Stimulated activated CD8-positive, alpha-beta memory T cell treated with anti-CD3 and anti-CD28 coated beads, Interleukin-7, amount 100 ng/mL, for 48 hours (primary cell): ENCODE measurements at regions not wholly inside any gene's neighbourhood (a gene's known extent, or its start where the extent isn't known, plus 50 kb on each side); places are given as distances from the start of the nearest gene placed in this dataset.

ENCODE experiments used
- DNase-seq, 2 donors: peaks; one replicate each; pipeline ENCODE4 v3.0.0-alpha.2; 2020; ENCODE audit warnings: low read depth in 1 of 2; ENCODE audit errors: extremely low read depth in 1 of 2

GRCh38 chr18:78540636-78541529, 438.7 kb upstream of the SALL3 start:
- DNase-seq, result no peak

- DNase-seq, result no peak
Observed at GRCh38 chr18:78542204-78542603, 437.4 kb upstream of the SALL3 start.

GRCh38 chr18:78543201-78543725, 436.4 kb upstream of the SALL3 start:
- no peak for DNase-seq

DNA sequence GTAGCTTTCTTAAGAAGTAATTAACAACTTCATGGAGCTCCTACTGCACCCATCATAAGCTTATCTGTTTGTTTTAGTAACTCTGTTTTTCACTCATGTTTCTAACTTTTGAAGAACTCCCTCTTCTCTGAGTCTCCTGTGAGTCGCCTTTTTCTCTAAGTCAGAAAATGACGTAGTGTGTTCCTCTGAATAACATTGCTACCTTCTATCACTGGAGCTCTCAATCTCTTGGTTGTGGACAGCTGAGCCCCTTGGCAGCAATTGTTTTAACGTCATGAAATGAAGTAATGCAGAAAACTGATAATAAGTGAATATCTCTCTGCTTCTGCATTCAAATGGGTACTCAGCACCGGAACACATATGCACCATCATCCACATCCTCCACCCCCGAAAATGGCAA, 433.3 kb upstream of the SALL3 start:
- no peak for DNase-seq

- DNase-seq, result no peak
Observed at GRCh38 chr18:78547817-78548216, 431.8 kb upstream of the SALL3 start.

- DNase-seq, result no peak
Observed at GRCh38 chr18:78548261-78549058, 431.2 kb upstream of the SALL3 start.

DNA sequence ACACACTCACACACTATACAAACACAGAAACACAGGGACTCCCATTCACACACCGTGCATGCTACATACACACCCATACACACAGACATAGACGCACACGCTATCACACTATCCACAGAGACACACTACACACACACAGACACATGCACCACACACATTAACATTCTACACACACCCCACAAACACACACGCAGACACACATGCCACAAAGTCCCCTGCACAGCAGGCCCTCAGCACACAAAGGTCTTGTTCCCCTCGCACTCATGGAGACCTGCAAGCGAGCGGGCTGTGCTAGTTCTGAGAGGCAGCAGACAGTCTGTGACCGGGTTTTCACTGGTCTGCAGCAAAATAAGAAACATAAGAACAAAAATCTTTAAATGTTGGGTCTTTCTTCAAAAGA, 429.6 kb upstream of the SALL3 start:
- no peak for DNase-seq

- no peak for DNase-seq
Observed at GRCh38 chr18:78554944-78555608, 424.5 kb upstream of the SALL3 start.

GRCh38 chr18:78557371-78557770, 422.2 kb upstream of the SALL3 start:
- DNase-seq, result no peak

DNA sequence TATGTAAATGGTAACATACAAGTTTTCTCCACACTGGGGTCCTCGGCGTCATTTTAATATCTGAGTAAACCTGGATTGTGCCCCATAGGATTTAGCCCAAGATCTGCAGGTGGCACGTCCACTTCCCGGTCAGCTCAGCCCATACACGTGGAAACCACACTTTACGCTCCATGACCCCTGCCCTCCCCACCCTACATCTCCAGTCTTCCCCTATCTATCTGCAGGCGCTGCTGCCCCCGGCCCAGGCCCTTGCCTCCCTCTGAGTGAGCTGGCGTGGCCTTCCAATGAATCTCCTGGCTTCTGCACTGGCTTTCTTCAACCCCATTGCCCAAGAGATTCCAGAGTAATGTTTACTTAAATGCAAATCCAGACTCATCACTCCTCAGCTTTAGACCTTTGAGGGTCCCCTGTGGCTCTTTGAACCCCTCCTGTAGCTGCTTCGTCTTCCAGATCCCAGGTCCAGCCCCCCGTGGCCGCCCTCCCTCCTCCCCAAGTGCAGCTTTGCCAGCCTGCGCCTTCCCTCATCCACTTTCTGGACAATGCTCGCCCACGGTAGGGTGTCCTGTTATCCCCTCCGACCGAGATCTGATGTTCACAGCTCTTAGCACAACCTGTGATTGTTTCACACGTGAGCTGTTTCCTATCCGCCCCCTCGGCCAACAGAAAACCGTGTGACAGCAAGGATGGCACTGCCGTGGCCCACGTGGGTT, 421.4 kb upstream of the SALL3 start:
- no peak for DNase-seq

- DNase-seq, result no peak
Observed at GRCh38 chr18:78558948-78559347, 420.7 kb upstream of the SALL3 start.

DNA sequence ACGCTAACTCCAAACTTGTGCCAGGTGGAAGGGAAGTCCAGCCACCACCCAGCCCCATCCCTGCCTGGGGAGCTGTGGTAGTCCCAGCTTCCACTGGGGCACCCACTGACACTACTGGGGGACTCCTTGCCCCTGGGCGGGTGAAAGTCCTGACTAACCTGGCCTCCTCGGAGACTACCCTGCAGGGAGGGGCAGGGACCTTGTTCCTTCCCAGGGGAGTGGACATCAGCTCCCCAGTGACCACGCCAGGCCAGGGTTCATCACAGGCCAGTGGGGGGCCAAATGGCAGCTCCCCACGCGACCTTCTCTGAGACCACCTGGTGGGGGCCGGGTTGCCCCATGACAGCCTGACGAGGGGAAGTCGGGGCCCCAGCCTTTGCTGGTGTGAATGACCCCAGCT, 420.0 kb upstream of the SALL3 start:
- DNase-seq, result no peak

DNA sequence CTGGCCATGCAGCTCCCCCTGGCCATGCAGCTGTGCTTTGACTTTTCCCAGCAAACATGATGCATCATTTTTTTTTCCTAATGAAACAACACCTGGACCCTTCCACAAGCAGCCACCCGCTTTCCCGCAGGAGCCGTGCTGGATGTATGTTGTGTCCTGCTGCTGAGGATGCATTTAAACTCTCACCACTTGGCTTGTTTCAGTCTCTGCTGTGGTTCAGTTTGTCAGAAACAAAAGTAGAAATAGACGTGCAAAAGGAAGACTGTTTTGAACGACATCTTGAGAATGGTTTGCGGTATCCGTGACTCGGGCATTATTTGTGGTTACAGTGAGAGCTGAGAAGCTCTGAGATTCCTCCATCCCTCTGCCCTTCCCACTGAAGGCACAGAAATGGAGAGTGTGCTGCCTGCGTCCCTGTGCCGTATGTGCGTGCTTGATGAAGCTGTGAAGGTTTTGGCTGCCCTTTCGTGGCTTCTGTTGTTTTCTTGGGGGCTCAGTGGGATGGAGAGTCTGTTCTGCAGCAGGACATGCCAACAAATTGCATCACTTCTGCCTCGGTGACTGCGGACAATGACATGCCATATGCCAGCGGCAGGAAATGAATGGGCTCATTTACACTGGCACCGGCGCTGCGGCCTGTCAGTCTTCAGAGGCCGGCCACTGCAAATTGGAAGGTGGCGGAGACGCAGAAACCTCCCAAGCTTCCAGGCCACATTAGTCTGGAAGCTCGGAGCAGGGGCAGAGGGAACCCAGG, 417.7 kb upstream of the SALL3 start:
- no peak for DNase-seq

- DNase-seq, result no peak
Observed at GRCh38 chr18:78562531-78562961, 417.1 kb upstream of the SALL3 start.

GRCh38 chr18:78563110-78563509, 416.5 kb upstream of the SALL3 start:
- no peak for DNase-seq

- no peak for DNase-seq
Observed at GRCh38 chr18:78564030-78564429, 415.6 kb upstream of the SALL3 start.

GRCh38 chr18:78564518-78564917, 415.1 kb upstream of the SALL3 start:
- DNase-seq, result no peak

- no peak for DNase-seq
Observed at GRCh38 chr18:78565240-78565639, 414.4 kb upstream of the SALL3 start.

DNA sequence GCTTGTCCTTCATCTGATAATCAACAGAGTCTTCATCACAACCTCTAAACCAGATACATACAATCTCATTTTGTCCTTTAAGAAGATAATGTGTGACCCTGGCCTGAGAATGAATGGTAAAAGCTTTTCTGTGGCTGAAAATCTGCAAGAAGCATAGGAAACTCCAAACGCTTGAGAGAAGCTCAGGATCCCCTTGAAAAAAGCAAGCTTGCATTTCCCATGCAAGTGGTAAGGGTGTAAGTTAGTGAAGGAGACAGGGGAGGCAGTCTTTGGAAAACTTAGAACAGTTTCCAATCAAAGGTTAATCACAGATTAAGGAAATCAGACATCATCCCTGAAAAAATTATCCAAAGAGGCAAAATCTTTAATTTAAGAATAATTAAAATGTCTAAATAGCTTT, 413.6 kb upstream of the SALL3 start:
- no peak for DNase-seq

DNA sequence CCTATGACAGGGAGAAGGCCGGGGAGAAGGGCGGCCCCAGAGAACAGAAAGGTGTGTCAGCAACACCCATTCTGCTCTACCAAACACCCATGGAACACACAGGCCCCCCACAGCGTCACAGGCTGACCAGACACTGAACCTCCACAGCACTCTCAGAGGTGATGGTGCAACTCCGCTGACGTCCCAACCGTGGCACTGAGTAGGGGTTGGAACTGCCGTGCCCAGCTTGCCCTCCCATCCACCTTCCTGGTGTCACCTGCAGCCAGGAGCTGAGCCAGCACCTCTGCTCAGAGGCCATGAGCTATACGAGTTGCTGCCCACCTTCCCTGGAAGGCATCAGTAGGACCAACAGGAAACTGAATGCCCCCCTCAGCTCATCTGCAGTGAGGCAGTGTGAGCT, 412.9 kb upstream of the SALL3 start:
- DNase-seq, result no peak
